GM21723 (cell line): ENCODE measurements at regions not wholly inside any gene's neighbourhood (a gene's known extent, or its start where the extent isn't known, plus 50 kb on each side); places are given as distances from the start of the nearest gene placed in this dataset.

Source experiments
- ATAC-seq: cut with Tn5 transposase; IDR thresholded peaks from one replicate; pipeline ENCODE4 v1.9.1; 2021; ENCODE audit warnings: mild to moderate bottlenecking, moderate library complexity; ENCODE audit not compliant: unreplicated experiment

DNA sequence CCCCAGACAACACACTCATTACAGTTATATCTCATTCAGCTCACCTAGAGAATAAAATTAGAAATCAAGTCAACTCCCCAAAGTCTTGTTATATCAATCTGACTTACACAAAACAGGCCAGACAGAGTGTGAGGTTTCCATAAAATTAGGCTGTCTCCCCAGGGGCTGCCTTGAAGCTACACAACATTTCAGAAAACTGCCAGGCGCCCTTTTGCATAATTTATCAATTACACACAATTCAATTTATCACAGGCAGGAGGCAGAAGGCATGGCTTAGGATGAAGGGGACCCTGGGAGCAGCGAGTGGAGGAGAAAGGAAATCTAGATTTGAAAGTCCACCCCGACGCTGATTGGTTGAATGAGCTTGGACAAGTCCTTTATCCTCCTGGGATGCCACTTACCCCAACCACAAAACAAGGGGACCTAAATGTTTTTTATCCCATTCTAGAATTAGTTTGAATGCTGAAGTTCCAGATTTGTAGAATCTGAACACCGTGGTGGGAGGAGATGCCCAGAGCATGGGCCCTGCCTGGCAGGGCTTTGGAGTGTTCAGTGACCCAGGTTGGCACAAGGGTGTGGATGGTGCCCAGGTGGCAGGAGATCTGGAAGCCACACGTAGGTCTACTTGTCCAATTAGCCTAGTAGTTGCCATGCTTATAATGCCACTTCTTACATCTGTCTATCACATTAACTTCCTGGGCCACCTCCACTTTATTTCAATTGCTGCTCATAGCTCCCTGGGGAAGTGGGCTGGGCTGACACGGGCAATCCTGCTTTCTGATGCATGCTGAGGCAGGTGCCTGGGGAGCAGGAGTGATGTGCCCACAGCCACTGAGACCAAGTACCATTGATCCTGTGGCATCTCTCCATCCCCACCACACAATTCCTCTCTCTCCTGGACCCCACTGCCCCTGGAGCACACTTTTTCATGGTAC is 119.8 kb upstream of the TLE3 start:
- ATAC-seq = no peak

DNA sequence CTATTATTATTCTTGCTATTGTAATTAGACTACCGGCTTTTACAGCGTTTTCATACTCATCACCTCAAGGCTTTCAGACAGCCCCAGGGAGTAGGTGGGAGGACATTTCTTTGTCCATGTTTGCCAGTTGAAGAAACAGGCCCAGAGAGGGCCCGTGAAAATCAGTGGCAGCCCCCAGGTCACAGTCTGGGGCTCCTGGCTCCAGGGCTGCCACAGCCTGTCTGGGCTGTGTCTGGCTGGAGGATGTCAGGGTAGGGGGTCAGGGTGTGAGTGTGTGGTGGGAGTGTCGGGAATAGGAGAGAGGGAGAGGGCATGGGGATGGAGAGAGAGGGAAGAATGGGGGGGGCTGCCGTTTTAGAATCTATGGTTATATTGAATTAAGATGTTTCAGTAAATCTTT is 118.2 kb upstream of the TLE3 start:
- ATAC-seq = no peak

DNA sequence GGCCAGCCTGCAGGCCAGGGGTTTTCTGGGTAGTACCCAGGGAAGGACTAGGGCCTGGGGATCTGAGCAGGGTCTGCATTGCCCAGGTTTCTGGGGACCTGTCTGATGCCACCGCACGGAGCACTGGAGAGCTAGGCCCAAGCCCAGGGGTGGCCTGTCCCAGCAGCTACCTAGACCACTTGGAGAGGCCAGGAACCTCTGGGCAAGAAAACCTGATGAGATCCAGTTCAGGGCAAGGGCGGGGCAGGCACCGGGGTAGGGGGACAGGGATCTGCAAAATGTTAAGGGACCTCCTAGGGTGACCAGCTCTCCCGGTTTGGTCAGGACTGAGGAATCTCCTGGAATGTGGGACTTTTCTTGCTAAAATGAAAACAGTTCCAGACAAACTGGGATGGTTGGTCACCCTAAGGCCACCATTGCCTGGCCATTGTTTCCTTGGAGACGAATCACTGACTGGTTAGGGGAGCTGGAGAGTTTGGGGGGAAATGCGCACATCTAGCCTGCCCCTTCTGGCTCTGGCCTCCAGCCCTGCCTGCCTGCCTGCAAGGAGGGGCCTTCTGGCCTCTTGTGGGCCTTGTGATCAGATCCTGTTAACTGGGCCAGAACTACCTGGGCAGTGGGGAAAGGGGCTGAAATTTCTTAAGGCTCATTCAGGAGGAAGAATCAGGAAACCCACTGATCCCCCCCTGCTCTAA is 117.4 kb upstream of the TLE3 start:
- no peak for ATAC-seq

DNA sequence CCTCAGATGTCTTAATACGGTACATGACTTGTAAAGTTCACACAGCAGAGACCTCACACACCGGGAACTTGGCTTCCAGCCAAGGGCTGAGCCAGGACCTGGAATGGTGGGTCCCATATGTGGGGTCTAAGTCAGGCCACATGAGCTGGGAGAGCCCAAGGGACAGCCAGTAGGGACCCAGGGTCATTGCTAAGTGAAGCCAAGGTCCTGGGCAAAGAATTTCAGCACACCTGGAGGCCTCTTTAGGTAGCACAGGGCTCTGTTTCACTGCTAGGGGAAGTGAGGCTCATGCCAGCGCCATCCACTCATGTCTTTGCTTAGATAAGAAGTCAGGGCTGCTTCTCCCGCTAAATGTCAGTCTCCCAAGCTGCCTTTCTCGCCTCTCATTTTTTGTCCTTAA is 116.6 kb upstream of the TLE3 start:
- ATAC-seq = no peak

DNA sequence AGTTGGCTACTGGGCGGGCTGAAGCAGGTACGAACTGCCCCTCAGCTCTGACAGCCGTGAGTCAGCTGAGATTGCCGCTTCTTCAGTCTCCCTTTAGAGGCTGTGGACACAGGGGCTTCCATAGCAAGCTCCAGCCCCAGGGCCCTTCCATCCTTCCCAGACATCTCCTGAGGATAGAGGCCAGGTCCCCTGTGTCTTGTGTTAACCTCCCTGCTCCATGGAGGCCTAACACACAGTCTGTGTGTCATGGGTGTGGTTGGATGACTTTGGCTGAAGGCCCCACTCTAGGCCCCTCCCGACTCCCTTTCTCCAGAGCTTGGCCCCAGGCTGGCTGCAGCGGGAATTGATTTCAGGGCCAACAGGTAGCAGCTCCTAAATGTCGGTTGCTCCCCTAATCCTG is 116.1 kb upstream of the TLE3 start:
- no peak for ATAC-seq

DNA sequence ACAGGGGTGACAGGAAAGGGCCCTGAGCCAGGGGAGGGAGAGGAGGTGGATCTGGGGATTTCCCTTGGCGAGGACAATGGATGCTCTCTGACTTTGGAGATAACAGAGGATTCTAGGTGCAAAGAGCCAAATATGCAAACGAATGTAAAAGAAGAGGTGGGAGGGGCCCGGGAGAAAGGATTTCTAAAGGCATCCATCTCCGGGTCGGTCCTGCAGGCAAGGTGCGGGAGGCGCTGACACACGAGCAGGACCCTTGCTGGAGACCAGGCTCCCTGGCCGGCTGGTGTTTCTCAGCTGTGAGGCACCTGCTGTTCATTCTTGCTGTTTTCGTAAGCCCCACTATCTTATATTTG is 115.2 kb upstream of the TLE3 start:
- ATAC-seq = no peak

DNA sequence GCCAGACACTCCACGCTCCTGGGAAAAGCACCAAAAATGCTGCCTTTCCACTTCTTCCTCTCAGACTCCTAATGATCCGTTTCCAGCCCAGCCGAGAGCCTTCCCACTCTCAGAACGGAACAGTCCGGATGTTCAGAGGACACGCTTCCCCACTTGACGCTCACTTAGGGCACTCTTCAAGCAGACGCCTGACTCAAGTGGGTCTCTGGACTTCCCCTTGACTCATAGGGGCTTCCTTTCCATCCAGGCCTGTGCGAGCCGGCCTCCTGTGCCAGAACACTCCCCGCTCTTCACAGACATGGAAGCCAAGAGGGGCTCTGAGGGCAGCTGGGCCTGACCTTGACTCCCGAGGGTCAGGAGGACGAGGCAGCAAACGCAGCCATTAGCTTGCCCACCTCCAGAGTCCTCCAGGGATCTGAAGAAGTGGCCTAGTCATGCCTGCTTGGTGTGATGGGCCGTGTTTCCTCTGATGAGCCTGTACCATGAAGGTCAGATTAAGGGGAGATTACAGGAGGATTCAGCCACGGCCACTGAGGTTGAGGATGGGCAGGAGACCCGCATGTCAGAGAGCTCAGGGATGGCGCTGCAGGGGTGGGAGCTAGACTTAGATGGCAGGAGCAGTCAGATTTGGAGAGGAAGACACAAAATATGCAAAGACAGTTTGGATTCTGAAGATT is 114.7 kb upstream of the TLE3 start:
- no peak for ATAC-seq

DNA sequence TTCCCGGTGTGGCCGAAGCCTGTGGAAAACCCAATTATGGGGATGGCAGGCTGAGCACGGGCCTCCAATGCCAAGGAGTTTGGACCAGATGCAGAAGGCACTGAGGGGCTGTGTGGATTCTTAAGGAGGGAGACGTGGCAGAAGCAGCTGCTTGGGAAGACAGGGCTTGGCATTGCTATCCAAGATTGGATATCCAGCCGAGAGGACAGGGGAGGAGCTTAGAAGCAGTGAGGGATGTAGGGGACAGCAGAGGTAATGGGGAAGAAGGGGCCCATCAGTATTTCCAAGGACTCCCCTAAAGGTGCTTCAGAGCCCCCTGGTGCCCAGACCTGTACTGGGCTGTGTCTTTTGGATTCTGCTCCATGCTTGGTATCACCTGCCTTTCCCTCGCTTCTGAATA is 112.8 kb upstream of the TLE3 start:
- ATAC-seq = no peak

DNA sequence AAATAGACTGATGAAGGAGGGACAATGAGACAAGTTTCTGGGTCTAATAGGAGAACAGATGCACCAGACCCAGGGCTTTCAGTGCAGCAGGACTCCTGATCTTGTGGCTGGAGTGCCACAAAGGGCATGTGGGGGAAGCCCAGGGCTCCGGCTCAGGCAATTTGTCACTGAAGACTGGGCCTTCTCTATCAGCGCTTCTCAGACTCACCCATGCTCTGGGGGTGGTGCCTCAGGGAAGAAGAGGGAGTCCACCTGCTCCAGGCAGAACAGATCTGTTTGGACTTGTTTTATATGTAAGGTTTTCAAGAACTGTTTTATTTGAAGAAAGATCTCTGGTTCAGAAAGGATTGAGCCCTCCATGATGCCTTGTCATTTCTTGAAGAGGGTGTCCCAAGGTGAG is 112.4 kb upstream of the TLE3 start:
- ATAC-seq = no peak

DNA sequence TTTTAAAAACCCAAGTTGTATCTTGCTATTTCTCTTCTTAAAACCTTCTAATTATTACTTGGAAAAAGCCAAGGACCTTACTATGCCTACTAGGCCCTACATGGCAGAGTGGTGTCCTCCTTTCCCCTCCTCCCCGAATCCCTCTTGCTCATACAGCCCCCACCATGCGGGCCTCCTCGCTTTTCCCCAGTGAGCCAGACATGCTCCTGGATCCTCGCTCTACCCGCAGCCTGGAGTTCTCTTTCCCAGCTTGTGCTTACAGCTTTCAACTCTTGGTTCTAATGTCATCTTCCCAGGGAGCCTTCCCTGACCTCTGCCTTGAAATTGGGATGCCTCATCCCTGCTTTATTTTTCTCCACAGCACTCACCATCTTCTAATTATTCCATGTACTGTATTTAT is 111.8 kb upstream of the TLE3 start:
- no peak for ATAC-seq

DNA sequence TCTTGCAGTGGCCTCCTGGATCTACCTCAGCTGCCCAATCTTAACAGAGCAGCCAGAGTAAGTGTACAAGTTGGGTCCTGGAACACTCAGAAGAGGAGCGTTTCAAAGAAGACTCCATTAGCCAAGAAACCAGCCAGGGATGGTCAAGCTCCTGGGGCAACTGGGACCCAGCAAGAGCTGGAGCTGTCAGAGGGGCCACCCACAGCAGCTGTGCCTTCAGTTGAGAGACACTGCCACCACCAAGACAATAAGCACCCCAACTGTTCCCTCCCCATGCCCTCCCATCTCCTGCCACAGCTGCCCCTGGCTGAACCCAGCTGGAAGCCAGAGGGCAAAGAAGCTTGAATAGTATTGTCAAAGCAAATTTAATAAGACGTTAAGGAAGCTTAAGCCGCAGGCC is 110.6 kb upstream of the TLE3 start:
- ATAC-seq = no peak

DNA sequence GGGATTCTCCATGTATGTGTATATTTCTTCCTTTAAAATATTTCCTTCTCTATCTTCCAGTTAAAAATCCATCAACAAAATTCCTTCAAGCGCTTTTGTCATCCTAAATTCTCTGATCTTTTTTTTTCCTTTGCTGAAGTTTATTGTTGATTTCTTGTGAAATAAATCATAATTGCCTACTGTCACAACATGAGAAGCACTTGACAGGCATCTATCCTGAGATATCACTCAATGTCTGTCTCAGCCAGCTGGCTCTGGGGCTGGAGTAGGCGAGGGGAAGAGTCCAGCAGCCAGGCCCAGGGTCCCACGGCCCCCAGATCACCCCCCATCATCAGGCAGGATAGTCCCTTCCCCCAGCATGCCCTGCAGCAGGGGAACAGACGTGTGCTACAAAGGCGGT is 109.0 kb upstream of the TLE3 start:
- ATAC-seq = no peak

DNA sequence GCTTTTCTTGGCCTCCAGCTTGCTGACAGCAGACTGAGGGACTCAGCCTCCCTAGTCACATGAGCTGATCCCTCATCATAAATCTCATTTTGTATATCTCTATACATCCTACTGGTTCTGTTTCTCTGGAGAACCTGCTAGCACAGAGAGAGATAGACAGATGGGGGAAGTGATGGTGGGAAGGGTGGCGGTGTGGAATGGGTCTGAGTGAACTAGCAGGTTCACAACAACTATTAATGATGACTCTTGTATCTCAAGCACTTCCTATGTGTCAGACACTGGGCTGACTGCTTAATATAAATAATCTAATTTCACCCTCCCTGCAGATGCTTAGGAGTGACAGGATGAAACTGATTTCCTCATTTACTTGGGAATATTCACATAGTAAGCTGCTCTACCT is 106.9 kb upstream of the TLE3 start:
- ATAC-seq = no peak

DNA sequence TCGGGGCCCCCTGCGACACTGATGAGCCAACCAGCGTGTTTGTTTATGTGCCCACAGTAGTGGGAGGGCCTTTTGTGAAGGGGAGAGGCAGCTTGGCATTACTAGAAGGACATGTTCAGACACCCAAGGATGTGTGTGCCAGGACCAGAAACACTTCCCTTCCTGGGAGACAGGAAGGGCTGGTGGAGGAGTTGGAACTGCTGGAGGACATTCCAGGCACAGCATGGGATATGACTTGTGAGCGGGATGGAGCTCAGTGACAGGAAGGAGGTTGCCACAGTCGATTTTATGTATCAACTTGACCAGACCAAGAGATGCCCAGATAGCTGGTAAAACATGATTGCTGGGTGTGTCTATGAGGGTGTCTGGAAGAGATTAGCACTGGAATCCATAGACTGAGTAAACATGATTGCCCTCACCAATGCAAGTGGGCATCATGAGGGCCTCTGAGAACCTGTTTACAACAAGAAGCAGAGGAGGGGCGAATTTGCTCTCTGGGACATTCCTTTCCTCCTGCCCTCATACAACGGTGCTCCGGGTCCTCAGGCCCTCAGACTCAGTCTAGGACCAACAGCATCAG is 106.4 kb upstream of the TLE3 start:
- no peak for ATAC-seq

DNA sequence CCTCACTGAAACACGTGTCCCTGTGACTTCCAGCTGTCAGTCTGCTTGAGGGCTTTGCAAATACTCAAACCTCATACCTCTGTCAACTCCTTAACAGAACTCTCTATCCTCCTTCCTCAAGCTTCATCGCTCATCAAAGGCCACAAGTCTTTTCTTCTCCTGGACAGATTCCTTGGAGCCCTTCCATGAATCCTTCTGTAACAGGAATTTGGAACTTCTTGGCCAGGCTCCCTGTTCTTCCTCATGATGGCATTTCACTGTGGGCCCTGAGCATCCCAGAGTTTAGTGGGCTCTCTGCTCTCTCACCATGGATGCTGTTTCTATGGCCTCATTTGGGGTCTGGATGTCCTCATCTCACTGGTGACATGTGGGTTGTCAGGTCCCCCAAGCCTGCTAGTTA is 105.0 kb upstream of the TLE3 start:
- no peak for ATAC-seq

DNA sequence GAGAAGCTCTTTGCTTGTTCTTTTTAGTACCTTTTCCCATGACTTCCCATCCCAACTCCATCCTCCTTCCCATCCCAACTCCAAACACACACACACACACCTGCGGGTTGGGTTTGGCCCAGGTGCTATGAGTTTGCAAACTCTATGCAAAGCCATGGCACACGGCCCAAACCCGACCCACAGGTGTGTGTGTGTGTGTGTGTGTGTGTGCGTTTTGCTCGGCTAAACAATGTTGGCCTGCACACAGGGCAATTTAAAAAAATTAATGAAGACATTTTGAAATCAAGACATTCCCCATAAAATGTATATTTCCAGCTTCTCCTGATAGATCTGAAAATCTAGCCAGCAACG is 103.7 kb upstream of the TLE3 start:
- no peak for ATAC-seq

DNA sequence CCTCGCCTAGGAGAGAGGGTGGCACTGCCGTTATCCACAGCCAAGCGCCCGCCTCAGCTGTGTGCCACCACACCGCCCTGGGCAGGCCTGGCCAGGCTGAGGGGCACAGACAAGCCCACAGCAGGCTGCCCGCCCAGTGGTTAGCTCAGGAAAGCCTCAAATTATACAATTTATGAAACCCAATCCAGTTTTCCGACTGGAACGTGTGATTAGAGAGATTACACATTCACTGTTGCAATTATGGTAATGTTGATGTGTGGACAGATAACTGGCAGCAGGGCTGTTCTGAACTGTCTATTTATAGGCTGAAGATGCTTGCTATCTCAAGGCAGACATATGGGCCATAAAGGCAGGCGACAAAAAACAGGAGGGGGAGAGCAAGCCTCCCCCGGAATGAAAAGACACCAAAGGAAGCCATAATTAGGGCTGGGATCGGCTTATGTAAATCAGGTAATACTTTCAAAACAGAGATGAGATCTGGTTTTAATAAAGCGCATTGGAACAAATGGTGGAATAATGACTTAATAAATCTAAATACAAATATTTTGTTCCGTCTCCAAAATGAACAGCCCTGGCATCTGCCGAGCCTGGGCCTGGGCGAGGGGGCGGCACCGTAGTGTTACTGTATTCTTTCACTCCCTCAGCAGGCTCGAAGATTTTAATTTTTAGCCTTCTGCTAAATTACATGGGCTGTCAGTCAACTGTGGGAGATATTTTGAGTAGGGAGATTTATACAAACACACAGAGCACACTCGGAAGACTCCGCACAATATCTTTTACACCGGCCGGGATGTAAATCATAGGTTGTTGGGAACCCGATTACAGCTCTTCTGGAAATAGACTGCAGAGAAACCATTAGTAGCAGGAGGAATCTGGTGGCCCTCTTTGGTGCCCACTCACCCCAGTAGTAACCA is 103.1 kb upstream of the TLE3 start:
- ATAC-seq = no peak

DNA sequence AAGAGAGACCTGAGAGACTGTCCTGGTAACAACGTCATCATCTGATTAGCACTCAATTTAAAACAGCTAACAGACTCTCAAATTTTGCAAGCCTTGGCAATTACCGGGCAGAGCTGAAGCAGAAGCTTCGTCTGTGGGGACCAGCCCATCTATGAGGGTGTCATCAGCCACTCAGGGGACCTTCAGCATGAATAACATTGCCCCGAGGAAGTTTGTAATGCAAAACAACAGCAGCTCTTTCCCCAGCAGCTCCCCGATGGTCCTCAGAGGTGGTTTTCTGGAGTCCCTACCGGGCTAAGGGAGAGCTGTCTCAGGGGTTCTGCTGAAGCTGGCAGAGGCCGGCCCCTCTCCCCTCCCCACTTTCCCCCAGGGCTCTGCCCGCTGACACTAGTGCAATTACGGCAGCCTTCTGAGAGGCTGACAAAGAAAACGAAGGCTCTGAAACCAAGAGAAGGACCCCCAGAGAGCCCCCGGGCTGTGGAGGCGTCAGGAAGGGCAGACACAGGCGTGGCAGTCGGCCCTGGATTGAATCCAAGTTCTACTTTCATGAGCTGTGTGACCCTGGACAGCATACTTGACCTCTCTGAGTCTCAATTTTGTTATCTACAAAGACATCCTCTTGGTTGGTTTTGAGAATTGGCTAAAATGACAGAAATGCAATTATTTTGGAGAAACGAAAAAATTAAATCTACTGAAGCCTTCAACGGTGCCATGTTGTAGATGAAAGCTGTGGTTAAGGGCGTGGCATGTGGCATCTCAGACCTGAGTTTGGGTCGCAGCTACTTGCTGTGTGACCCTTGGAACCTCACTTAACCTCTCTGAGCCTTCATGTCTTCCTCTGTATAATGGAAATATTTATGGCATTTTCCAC is 102.1 kb upstream of the TLE3 start:
- no peak for ATAC-seq

DNA sequence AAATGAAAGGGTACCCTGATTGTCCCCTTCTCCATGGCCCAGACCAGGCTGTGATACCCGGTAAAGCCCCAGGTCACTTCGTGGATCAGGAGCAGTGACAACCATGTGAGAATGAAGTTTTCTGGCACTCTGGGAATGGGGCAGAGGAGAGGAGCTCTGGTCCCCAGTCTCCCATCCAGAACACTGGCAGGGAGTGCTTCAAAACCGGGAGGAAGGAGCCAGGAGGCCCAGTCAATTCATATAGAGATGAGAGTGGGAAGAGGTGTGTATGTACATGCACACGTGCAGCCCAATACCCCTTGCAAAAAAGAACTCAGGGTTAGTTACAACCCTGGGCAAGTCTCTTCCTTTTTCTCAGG is 101.4 kb upstream of the TLE3 start:
- ATAC-seq = no peak
